ENCODE measurements at regions not wholly inside any gene's neighbourhood (a gene's known extent, or its start where the extent isn't known, plus 50 kb on each side); places are given as distances from the start of the nearest gene placed in this dataset.
A peak's percentile ranks its signal among the peaks of the same experiment; 100 is the strongest.
"Not testable (repeated sequence)": the region's sequence is repeated elsewhere in the genome, so short reads cannot be mapped to it uniquely, and the experiment has no call there.

DNA sequence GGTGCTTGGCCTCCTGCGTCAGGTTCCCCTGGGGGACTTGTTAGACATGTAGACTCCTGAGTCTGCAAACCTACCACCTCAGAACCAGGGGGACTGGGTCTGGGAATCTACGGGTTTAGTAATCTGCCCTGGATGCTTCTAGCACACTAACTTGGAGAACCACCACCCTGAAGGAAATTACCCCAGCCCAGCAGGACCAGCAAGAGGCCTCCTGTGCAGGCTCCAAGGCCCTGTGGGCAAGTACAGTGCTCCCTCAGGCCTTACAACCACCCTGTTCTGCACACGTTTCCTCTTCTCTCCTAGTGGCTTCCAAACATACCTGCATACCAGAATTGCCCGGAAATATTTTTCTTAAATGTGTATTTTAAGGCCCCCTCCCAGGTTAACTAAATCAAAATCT, 423.0 kb downstream of the FUT8 start:
- DNase-seq = no peak

GRCh38 chr14:65838565-65838964, 426.0 kb downstream of the FUT8 start:
- DNase-seq = no peak

GRCh38 chr14:65840118-65840751, 427.7 kb downstream of the FUT8 start:
- no peak for DNase-seq

DNA sequence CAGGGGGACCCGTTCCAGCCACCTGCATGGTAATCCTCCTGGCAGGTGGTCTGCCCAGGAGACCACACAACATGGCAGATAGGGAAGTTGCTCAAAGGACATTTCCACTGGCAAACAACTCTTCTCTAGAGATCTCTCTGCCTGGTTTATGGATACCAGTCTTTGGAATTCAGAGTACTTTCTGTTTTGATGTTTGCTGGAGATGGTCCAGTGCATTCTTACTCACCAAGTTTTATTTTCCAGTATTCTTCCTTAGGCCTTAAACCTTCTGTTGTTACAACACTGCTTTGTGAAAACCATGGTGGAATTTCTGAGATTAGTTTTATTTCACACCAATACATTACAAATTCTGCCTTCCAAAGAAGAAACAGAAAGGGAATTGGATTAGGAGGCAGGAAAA, 428.3 kb downstream of the FUT8 start:
- no peak for DNase-seq

DNA sequence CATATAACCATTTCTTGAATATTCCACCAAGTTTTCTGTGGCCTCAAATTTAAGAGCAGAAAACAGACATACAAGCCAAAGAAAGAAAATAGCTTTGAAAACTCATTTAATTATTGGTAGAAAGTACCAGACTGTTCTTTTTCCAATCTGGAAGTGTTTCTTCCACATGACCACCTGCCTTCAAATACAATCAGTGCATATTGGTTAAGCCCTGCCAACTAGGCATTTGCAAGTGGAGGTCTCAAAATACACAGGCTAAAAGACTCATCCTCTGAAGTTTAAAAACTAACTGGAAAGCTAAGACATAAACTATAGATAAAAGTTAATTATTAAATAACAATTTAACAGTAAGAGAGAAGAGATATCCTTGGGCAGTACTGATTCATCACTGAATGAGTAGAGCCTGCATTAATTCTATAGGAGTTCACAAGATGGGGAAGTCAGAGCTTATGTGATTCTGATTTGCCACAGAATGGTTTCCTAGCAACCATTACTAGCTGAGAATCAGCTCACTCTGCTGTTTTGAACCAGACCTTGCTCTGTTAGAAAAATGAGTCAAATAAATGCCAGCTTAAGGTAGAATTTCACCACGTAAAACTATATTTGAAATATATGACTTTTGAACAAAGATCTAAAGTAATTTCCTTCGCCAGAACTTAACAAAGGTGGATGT, 433.8 kb downstream of the FUT8 start:
- no peak for DNase-seq

DNA sequence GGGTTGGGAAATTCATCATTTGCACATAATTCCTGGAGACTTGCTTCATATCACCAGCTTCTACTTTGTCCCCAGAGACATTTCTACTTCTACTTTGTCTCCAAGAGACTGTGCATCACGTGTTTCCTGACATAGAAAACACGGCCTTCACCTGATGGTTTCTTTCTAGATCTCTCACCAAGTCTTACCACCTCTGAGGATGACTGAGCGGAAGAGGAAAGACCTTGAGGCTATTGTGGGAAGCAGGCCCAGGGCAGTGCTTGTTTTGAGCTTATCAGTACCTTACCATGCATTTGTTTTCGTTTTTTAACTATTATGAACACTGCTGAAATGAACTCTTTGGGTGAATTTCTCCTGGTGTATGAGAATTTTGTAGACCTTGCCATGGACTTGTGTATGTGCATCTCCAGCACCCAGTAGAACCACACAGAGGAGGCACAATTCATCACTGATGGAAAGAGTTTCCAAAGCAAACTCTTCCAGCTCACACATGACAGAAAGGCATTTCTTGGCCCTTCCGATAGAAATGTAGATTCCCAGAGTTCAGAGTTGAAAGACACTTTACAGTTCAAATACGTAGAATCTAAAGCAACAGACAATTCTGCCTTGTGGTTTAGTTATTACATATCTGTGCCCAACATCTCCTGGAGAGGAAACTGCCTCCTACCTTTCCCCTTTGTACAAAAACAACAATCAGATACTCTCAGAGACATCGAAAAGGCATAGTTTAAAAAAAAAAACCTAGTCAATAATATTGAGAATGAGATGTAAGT, 434.7 kb downstream of the FUT8 start:
- peak; percentile 45 to 54 for DNase-seq

DNA sequence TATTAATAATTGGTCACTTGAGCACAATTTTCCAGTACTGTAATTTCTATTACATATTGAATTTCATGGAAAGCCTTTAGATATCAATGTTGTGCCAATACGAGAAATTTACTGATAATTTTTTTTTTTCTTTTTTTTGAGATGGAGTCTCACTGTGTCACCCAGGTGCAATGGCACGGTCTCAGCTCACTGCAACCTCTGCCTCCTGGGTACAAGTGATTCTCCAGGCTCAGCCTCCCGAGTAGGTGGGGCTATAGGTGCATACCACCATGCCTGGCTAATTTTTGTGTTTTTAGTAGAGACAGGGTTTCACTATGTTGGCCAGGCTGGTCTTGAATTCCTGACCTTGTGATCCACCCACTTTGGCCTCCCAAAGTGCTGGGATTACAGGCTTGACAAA, 435.4 kb downstream of the FUT8 start:
- not testable (repeated sequence) for DNase-seq

DNA sequence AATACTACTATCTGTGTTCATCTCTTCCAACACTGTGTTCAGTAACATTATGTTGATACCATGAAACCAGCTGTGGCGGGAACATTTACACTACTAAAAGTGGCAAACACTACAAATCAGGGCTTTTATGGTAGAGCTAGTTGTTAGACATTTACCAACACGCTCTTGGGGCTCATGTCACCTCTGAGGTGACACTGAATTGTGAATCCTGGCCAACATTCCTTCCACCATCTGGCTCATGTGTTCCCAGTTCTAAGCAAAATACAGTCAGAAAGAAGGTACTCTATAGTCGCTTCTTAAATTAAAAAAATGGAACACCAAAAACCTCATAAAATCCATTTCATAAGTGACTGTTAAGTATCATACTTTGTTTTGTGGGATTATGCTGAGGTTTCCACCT, 436.6 kb downstream of the FUT8 start:
- no peak for DNase-seq

DNA sequence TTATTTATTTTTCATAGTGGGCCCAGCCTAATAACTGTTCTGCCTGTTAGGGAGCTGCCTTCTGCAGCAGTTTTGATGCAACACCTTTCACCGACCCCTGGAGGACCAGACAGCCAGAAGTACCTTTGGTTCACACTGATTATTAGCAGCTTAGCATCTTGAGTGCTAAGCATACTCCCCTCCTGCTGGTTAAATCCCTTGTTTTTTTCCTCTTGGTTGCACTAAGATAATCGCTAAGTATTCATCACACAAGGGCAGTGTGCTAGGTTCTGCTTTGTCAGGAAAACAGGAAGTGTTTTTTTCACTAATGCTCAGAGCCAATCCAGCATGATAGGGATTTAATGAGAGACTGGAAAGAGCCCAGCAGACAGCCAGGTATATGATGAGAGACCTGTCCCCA, 437.0 kb downstream of the FUT8 start:
- DNase-seq = no peak

DNA sequence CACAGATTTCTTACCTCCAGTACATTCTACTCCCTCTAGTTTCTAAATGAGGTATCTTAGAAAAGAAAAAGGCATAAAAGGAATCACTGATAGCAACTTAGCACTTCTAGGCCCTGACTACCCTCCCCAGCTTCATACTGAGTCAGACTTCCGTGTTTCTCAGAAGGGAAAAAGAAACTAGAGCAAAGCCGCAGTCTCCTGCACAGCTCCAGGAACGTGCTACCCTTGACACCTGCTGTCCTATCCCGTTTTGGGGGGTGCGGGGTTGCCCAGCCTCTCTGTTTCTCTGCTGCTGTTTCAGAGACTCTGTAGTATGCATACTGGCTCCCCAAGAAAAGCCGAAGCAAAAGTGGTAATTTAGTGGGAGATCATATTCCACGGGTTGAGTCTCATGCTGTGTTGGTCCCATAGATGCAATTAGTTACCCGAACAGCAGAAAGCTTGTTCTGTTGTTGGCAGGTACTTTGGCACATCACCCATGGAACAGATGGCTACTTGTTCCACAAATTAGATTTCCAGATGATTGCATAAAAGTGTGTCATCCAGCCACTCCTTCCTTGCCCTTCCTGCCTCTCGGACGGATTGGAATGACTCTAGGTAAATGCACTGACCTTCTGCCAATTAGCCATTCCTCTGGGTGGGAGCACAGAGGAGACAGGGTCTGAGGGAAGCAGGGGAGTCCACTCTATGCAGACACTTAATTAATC, 438.1 kb downstream of the FUT8 start:
- DNase-seq = peak; percentile 43 to 57

DNA sequence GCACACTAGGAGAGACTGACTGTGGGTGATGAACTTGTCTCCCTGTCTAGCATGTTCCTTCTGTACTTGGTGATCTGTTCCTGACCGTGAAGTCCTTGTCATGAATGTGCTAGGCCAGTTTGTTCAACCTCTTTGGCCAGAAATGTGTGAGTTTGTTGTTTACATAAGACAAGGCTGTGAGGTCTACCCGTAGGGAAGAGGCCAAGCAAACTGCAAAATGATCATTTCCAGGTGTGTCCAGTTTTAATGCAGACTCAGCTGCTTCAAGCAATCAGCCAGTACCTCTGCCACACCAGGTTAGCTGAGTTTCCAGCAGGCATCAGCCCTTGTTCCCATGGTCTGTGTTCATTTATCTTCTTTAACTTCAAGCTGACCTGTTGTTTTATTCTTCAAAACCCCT, 440.2 kb downstream of the FUT8 start:
- no peak for DNase-seq

DNA sequence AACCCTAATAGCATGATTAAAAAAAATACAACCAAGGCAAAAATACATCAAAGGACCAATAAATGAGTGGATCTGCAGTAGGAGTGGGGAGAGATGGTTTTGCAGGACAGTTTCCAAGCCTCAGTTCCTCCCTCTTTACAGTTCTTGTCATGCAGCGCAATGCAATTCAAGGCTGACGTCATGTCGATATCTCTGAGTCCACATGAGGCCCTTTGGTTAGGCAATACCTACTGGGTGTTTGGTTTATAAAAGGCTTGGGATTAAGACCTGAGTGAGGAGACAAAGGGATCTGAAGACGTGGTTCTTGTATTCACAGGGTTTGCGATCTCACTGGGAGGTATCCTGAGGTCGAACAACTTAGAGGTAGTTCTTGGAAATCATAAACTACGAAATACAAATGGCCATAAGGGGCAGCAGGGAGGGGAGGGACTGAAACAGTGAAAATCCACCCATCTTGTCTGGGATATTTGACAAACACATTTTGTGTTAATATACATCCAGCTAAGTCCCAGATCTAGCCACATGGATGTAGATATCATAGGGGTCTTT, 441.0 kb downstream of the FUT8 start:
- no peak for DNase-seq

DNA sequence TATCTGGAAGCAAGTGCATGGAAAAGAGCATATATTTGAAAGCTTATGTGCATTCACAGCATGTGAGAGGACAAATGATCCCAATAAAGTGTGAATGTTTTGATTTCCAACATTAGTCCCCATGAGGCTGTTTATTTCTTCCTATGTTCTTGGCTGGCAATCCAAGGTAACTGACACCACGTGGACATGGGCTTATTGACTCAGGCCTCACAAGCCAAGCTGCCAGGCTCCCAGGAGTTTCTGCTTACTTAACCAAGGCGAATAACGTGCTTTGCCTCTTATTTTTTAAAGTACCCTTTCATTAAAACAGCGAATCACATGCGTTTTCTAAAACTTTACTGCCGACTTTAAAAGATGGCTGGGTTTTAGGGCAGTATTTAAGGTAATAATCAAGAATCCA, 441.7 kb downstream of the FUT8 start:
- no peak for DNase-seq

- DNase-seq = no peak
Observed at GRCh38 chr14:65860956-65861611, 448.6 kb downstream of the FUT8 start.

- DNase-seq = no peak
Observed at GRCh38 chr14:65864549-65864948, 452.0 kb downstream of the FUT8 start.

GRCh38 chr14:65864984-65865383, 452.5 kb downstream of the FUT8 start:
- no peak for DNase-seq

- DNase-seq = no peak
Observed at GRCh38 chr14:65866448-65866847, 453.9 kb downstream of the FUT8 start.

DNA sequence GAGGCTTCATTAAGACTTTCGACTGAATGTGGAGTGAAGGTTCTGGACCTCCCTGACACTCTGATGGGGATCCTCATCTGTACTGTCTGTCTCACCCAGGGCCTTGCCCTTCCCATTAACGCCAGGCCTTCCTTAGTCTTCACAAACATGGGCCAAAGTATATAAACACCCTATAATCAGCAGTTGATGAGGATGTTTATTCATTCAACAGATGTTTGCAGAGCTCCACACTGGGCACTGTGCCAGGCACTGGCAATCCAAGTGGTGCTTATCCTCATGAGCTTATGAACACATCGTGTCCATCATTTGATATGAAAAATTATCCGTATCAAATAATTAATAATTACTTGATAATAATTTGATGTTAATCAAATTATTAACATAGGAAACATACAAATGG, 454.4 kb downstream of the FUT8 start:
- DNase-seq = no peak

DNA sequence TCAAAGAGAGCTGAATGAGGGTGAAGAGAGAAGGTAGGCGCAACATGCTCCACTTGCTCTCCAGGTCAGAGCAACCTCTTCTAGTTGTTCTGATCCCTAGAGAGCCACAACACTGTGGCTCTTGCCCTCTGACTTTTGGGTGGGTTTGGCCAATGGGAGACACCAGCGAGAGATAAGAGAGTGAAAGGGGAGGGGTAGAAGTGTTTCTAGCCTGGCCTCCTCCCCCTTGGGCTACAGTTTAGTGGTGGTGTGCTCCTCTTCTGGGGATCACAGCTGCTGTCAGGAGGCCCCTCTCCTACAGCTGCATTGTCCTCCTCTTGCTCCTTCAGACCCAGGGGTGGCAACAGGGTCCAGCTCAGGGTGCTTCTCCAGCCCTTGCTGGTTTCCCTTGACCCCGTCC, 454.8 kb downstream of the FUT8 start:
- no peak for DNase-seq

DNA sequence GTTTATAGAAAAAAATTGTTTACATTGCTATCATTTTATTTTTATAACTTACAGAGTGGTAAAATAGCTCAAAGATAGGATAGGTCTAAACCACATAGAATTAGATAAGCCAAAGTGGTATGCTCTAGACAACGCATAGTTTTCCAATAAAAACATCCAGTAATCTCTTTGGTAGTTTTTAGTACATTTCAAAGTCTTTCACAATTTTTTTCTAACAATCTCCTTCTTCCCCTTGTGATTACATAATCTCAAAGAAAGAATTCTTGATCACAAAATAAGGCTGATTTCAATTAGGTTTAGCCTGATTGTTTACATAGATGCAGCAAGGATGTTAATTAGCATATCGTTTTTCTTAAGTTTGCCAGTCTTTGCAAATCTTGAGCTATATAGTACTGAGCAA, 460.0 kb downstream of the FUT8 start:
- no peak for DNase-seq

GRCh38 chr14:65877166-65877565, 464.6 kb downstream of the FUT8 start:
- DNase-seq = no peak

DNA sequence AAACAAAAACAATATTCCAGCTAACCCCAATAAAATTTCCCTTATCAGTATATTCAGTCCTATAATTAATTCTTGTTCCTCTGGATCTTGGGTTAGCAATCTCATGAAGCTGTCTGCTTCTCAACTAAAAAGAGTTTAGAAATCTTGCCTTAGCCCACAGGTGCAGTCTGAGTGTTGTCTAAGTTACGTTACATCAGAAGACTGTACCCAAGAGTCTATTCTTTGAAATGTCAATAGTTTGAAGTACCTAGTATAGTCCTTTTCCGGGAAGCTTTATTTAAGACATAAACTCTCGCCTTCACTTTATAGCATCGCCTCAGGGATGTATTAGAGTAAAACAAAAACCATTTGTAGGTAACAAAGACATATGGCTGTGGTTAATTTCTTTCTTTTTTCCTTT, 465.1 kb downstream of the FUT8 start:
- DNase-seq = no peak

DNA sequence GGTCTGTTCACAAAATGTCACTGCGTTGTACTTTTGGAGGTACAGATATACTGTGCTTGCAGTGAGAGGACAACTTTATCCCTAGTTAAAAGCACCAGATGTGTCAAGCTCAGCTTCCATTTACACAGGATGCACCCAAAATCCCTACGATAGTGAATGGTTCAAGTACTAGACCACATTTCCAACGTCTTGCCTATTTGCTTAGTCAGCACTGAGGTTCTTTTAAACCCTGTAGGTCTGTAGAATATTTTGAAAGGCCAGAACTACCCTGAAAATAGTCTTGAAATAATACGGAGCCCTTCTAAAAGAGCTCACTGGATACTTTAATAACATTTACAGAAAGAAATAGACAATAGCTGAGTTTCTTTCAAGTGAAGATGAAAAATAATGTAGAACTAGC, 466.1 kb downstream of the FUT8 start:
- DNase-seq = no peak

Measured in activated CD4-positive, alpha-beta T cell treated with anti-CD3 and anti-CD28 coated beads, Interleukin-2, amount 50 U/mL, for 48 hours (primary cell).